HG03342 (cell line): ENCODE measurements at regions not wholly inside any gene's neighbourhood (a gene's known extent, or its start where the extent isn't known, plus 50 kb on each side); places are given as distances from the start of the nearest gene placed in this dataset.

Source experiments
- ATAC-seq: cut with Tn5 transposase; IDR thresholded peaks from one replicate; pipeline ENCODE4 v1.9.1; 2021; ENCODE audit warnings: mild to moderate bottlenecking, moderate library complexity; ENCODE audit not compliant: unreplicated experiment

GRCh38 chr2:120912101-120912985 is 176.7 kb downstream of the GLI2 start:
- no peak for ATAC-seq

- ATAC-seq, result no peak
Observed at GRCh38 chr2:120913972-120914838, 178.5 kb downstream of the GLI2 start.

GRCh38 chr2:120914839-120915521 is 179.3 kb downstream of the GLI2 start:
- ATAC-seq, result no peak

GRCh38 chr2:120915670-120916069 is 180.0 kb downstream of the GLI2 start:
- ATAC-seq, result no peak

- no peak for ATAC-seq
Observed at GRCh38 chr2:120916446-120916845, 180.8 kb downstream of the GLI2 start.

GRCh38 chr2:120917886-120918285 is 182.2 kb downstream of the GLI2 start:
- no peak for ATAC-seq

GRCh38 chr2:120919216-120919615 is 183.5 kb downstream of the GLI2 start:
- no peak for ATAC-seq

- no peak for ATAC-seq
Observed at GRCh38 chr2:120919771-120920453, 184.2 kb downstream of the GLI2 start.

- ATAC-seq, result no peak
Observed at GRCh38 chr2:120920454-120921148, 184.9 kb downstream of the GLI2 start.

GRCh38 chr2:120921457-120921856 is 185.8 kb downstream of the GLI2 start:
- ATAC-seq, result no peak

GRCh38 chr2:120922571-120923332 is 187.1 kb downstream of the GLI2 start:
- no peak for ATAC-seq

GRCh38 chr2:120923426-120923825 is 187.8 kb downstream of the GLI2 start:
- no peak for ATAC-seq

GRCh38 chr2:120924924-120925323 is 189.3 kb downstream of the GLI2 start:
- ATAC-seq, result no peak

- ATAC-seq, result no peak
Observed at GRCh38 chr2:120926463-120927264, 191.0 kb downstream of the GLI2 start.

GRCh38 chr2:120927265-120927628 is 191.6 kb downstream of the GLI2 start:
- ATAC-seq, result no peak

- ATAC-seq, result no peak
Observed at GRCh38 chr2:120929829-120930228, 194.2 kb downstream of the GLI2 start.

GRCh38 chr2:120930236-120930635 is 194.6 kb downstream of the GLI2 start:
- ATAC-seq, result no peak

- ATAC-seq, result no peak
Observed at GRCh38 chr2:120930864-120931263, 195.2 kb downstream of the GLI2 start.

GRCh38 chr2:120932472-120932871 is 196.8 kb downstream of the GLI2 start:
- no peak for ATAC-seq
